UCSD-AML1 (cell line): ENCODE measurements at regions not wholly inside any gene's neighbourhood (a gene's known extent, or its start where the extent isn't known, plus 50 kb on each side); places are given as distances from the start of the nearest gene placed in this dataset.
"Not testable (repeated sequence)": the region's sequence is repeated elsewhere in the genome, so short reads cannot be mapped to it uniquely, and the experiment has no call there.

Source experiments
- DNase-seq: peaks from one replicate; lab custom pipeline; 2025; ENCODE audit not compliant: unreplicated experiment; lab: John Stamatoyannopoulos, UW

- DNase-seq = no peak
These were observed 178.7 kb downstream of the CHIC2 start for GRCh38 chr4:53885668-53886067.

GRCh38 chr4:53877096-53877495, 187.3 kb downstream of the CHIC2 start:
- not testable (repeated sequence) for DNase-seq

GRCh38 chr4:53866055-53866454, 198.3 kb downstream of the CHIC2 start:
- DNase-seq = no peak

- DNase-seq = no peak
These were observed 199.4 kb downstream of the CHIC2 start for GRCh38 chr4:53865054-53865453.

GRCh38 chr4:53863736-53864365, 200.6 kb downstream of the CHIC2 start:
- DNase-seq = no peak

GRCh38 chr4:53863158-53863557, 201.2 kb downstream of the CHIC2 start:
- DNase-seq = no peak

- no peak for DNase-seq
These were observed 202.4 kb downstream of the CHIC2 start for GRCh38 chr4:53861856-53862610.

- DNase-seq = no peak
These were observed 205.1 kb downstream of the CHIC2 start for GRCh38 chr4:53859305-53859704.

- DNase-seq = no peak
These were observed 205.7 kb downstream of the CHIC2 start for GRCh38 chr4:53858744-53859143.

GRCh38 chr4:53855581-53856250, 208.7 kb downstream of the CHIC2 start:
- DNase-seq = no peak

GRCh38 chr4:53854991-53855568, 209.3 kb downstream of the CHIC2 start:
- no peak for DNase-seq

GRCh38 chr4:53852343-53852742, 212.1 kb downstream of the CHIC2 start:
- no peak for DNase-seq

GRCh38 chr4:53847965-53848364, 216.4 kb downstream of the CHIC2 start:
- no peak for DNase-seq

- no peak for DNase-seq
These were observed 219.9 kb downstream of the CHIC2 start for GRCh38 chr4:53844551-53844950.

GRCh38 chr4:53844133-53844532, 220.3 kb downstream of the CHIC2 start:
- DNase-seq = no peak

GRCh38 chr4:53841711-53842110, 222.7 kb downstream of the CHIC2 start:
- DNase-seq = no peak

- DNase-seq = no peak
These were observed 223.8 kb downstream of the CHIC2 start for GRCh38 chr4:53840643-53841042.

- DNase-seq = not testable (repeated sequence)
These were observed 231.0 kb downstream of the CHIC2 start for GRCh38 chr4:53833302-53834003.

- no peak for DNase-seq
These were observed 231.9 kb downstream of the CHIC2 start for GRCh38 chr4:53832549-53832948.

GRCh38 chr4:53830511-53830910, 233.9 kb downstream of the CHIC2 start:
- no peak for DNase-seq

- DNase-seq = no peak
These were observed 230.0 kb upstream of the LNX1 start for GRCh38 chr4:53821179-53821851.
